Bronchial epithelial cell (primary cell): ENCODE measurements at regions not wholly inside any gene's neighbourhood (a gene's known extent, or its start where the extent isn't known, plus 50 kb on each side); places are given as distances from the start of the nearest gene placed in this dataset.
A peak's percentile ranks its signal among the peaks of the same experiment; 100 is the strongest.

Source experiments
- DNase-seq: peaks from one replicate; pipeline ENCODE4 v3.0.0-alpha.2; 2010; ENCODE audit warnings: low read depth
- FAIRE-seq: peaks from 2 replicates; lab custom pipeline; 2011; peaks lifted over from hg19 to GRCh38; lab: Jason Lieb, UNC
- H3K27me3 ChIP-seq: 2 replicates; pipeline ENCODE4 v1.5.1; 2011; ENCODE audit warnings: low read length; ENCODE audit not compliant: control insufficient read depth, insufficient read depth
- H3K36me3 ChIP-seq: 2 replicates; pipeline ENCODE4 v1.5.1; 2011; ENCODE audit warnings: low read length; ENCODE audit not compliant: control insufficient read depth, insufficient read depth
- H3K4me3 ChIP-seq: 2 replicates; pipeline ENCODE4 v1.5.1; 2011; ENCODE audit warnings: mild to moderate bottlenecking, low read depth, low read length, control low read depth
- CTCF ChIP-seq: IDR thresholded peaks from 2 replicates; pipeline ENCODE4 v1.5.1; 2011; ENCODE audit warnings: mild to moderate bottlenecking, moderate library complexity, low read length, control low read depth, inconsistent platforms; ENCODE audit not compliant: insufficient read depth, severe bottlenecking

GRCh38 chr1:43042773-43043457, 84.2 kb upstream of the SLC2A1 start:
- FAIRE-seq, result no peak
- no peak for DNase-seq
- Histone ChIP-seq H3K4me3 (no peak overlapping the region), H3K27me3 (no peaks in the 10 kb centered on the region), H3K36me3 (no peaks in the 10 kb centered on the region)
- TF ChIP-seq CTCF, result no peak

DNA sequence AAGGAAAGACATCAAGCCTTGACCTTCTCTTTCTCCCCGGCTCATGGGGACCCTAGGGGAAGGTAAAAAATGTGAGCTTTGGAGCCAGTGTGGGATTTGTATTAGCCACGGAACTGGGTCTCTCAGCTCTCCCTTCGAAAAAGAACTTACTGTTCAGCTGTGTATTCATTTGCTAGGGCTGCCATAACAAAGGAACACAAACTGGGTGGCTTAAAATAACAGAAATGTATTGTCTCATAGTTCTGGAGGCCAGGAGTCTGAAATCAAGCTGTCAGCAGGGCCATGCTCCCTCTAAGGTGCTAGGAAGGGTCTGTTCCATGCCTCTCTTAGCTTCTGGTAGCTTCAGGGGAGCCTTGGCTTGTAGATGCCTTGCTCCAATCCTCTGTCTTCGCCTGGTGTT, 83.5 kb upstream of the SLC2A1 start:
- Histone ChIP-seq H3K36me3 (no peaks in the 10 kb centered on the region), H3K4me3 (no peak overlapping the region), H3K27me3 (no peaks in the 10 kb centered on the region)
- no peak for TF ChIP-seq CTCF
- FAIRE-seq (peak; percentile 32), DNase-seq (no peak)

GRCh38 chr1:43041591-43041990, 82.9 kb upstream of the SLC2A1 start:
- Histone ChIP-seq H3K27me3 (no peaks in the 10 kb centered on the region), H3K36me3 (no peaks in the 10 kb centered on the region), H3K4me3 (no peak overlapping the region)
- no peak for TF ChIP-seq CTCF
- no peak for FAIRE-seq
- DNase-seq, result no peak

DNA sequence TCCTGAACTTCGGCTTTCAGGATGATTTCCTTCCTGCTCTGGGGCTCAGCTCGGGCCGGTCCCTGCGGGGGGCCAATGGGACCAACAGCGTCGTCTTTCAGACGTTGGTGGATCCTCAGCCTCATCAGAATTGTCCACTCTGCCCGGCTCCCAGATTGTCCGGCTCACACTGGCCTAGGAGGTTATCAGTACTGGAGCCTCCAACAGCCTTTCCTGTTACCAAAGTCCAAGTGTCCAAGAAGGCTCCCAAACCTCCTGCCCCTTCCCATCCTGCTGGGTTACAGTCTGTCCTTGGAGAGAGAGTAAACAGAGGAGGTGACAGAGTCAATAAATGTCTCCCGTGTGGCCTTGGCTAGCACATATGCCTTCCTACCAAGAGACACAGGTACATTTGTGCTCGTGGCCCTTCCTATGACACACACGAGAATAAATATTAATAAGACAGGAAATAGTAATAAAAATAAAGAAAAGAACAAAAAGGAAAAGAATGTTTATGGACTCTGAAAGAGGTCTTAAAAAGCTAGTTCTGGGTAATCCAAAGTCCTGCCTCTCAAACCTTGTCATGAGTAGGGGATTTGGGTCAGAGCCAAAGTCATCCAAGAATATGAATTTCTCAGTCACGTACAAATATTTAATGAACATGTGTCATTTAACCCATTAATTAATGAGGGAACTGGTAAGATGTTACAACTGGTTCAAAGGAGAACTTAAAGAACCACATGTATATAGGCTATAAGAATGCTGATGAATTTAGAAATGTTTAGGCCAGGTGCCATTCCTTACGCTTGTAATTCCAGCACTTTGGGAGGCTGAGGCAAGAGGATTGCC, 80.8 kb upstream of the SLC2A1 start:
- H3K4me3 ChIP-seq, result no peak overlapping the region
- no peaks in the 10 kb centered on the region for H3K36me3 ChIP-seq
- FAIRE-seq (no peak), DNase-seq (no peak)
- no peaks in the 10 kb centered on the region for H3K27me3 ChIP-seq
- TF ChIP-seq CTCF, result no peak

DNA sequence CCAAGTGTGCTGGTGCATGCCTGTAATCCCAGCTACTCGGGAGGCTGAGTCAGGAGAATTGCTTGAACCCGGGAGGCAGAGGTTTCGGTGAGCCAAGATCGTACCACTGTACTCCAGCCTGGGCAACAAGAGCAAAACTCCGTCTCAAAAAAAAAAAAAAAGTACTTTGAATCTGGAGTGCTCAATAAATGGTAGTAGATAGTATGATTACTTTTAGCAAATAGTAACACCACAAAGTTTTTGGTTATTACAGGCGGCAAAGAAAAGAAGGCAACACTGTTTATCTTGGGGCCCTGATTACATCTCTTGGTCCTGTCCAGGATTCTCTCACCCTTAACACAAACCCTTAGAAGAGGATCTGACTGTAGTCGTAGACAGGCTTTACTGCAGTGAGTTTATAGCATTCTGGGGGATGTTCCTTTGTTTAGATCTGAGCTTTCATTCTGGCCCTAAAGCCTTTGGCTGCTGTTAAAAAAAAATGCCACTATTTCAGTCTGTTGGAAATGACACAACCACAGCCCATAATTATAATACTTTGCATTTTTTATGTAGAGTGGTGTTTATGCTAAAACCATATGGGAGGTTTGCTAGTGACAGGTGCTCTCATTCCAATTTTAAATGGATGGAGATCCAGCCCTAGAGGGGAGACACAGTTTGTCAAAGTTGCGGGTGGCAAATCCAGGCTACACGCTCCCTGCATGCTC, 79.7 kb upstream of the SLC2A1 start:
- H3K27me3 ChIP-seq, result no peaks in the 10 kb centered on the region
- no peaks in the 10 kb centered on the region for H3K36me3 ChIP-seq
- no peak for FAIRE-seq
- no peak for DNase-seq
- H3K4me3 ChIP-seq, result no peak overlapping the region
- TF ChIP-seq CTCF, result no peak
